A673 (cell line): ENCODE measurements at regions not wholly inside any gene's neighbourhood (a gene's known extent, or its start where the extent isn't known, plus 50 kb on each side); places are given as distances from the start of the nearest gene placed in this dataset.

Experiments
- BruUV-seq: library from RNA; stranded (reverse); fragments of 400-500 nt; replicated peaks from 2 replicates; lab custom pipeline; 2021; lab: Mats Ljungman, UMichigan
- CTCF ChIA-PET: fragments of 300-600 bp; sonication (Branson Sonifier 250); formaldehyde crosslinking; loops from one replicate; lab custom pipeline; 2022; ENCODE audit warnings: antibody characterized with exemption; lab: Charles Lee
- POLR2A ChIA-PET: fragments of 300-600 bp; sonication (Branson Sonifier 250); formaldehyde crosslinking; loops from one replicate; lab custom pipeline; 2022; ENCODE audit warnings: antibody characterized with exemption; ENCODE audit not compliant: low non-redundant PET; lab: Charles Lee
- DNase-seq: peaks from one replicate; pipeline ENCODE4 v3.0.0-alpha.2; 2015; ENCODE audit warnings: low spot score
- H3K27ac ChIP-seq: fragments of 200-600 bp; sonication (generic); 2 replicates; pipeline ENCODE4 v1.5.1; 2016; ENCODE audit warnings: mixed run types, low read depth, mild to moderate bottlenecking, mixed read lengths, antibody characterized with exemption, low read length; ENCODE audit not compliant: poor library complexity, severe bottlenecking
- H3K27me3 ChIP-seq: fragments of 200-600 bp; sonication (generic); replicated peaks from 2 replicates; pipeline ENCODE4 v1.6.1; 2017; ENCODE audit warnings: mixed run types, low read depth, mild to moderate bottlenecking, mixed read lengths, antibody characterized with exemption, low read length; ENCODE audit not compliant: insufficient read depth, poor library complexity
- H3K36me3 ChIP-seq: fragments of 200-600 bp; sonication (generic); 2 replicates; pipeline ENCODE4 v1.6.1; 2016; ENCODE audit warnings: mixed run types, mild to moderate bottlenecking, mixed read lengths, antibody characterized with exemption, low read length; ENCODE audit not compliant: insufficient read depth, poor library complexity, severe bottlenecking
- H3K4me1 ChIP-seq: fragments of 200-600 bp; sonication (generic); 2 replicates; pipeline ENCODE4 v1.6.1; 2017; ENCODE audit warnings: mixed run types, mild to moderate bottlenecking, mixed read lengths, antibody characterized with exemption, low read length; ENCODE audit not compliant: insufficient read depth, poor library complexity, severe bottlenecking
- H3K4me3 ChIP-seq: fragments of 200-600 bp; sonication (generic); 2 replicates; pipeline ENCODE4 v1.5.1; 2016; ENCODE audit warnings: low read depth, mixed run types, mild to moderate bottlenecking, mixed read lengths, low read length; ENCODE audit not compliant: poor library complexity, severe bottlenecking
- H3K9me3 ChIP-seq: fragments of 200-600 bp; sonication (generic); 2 replicates; pipeline ENCODE4 v1.6.1; 2016; ENCODE audit warnings: mixed run types, low read depth, mild to moderate bottlenecking, mixed read lengths, antibody characterized with exemption, low read length; ENCODE audit not compliant: poor library complexity, severe bottlenecking
- EZH2 ChIP-seq: fragments of 200-600 bp; sonication (generic); IDR thresholded peaks from 2 replicates; pipeline ENCODE4 v1.6.1; 2017; ENCODE audit warnings: borderline replicate concordance, low read depth, mild to moderate bottlenecking, mixed read lengths, antibody characterized with exemption, low read length; ENCODE audit not compliant: poor library complexity, severe bottlenecking
- intact Hi-C: fragments of 100-400 bp; cut with micrococcal nuclease; formaldehyde crosslinking; loops from one replicate; pipeline ENCODE4 v1.10.0; 2022; ENCODE audit not compliant: unreplicated experiment
- TF ChIP-seq, protein P1 (sequence below): fragments of 300-800, 200-600 bp; sonication (generic); conservative IDR thresholded peaks from 2 replicates; pipeline ENCODE4 v1.5.1; 2017; ENCODE audit warnings: low read depth, mild to moderate bottlenecking, antibody characterized with exemption, low read length, moderate library complexity, mixed read lengths

DNA sequence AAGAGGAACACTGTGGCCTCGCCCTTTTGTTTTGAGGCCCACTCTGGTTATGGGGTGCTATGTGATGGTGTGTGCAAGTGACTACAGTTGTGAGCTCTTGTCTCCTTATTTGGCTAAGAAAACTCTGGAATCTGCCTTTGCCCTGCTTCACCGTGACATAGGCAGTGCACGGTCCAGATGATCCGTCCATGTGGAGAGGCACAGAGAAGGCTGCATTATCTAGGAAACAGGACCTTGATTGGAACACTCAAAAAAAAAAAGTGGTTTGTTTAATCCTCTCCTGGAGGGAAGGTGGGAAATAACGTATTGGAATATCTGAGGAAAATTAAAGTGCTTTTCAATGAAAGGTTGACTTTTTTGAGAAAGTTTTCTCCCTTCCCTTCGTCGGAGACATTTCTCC lies 233.3 kb downstream of the CHD9NB start:
- BruUV-seq: no TSS peak
- TF ChIP-seq, protein P1, sequence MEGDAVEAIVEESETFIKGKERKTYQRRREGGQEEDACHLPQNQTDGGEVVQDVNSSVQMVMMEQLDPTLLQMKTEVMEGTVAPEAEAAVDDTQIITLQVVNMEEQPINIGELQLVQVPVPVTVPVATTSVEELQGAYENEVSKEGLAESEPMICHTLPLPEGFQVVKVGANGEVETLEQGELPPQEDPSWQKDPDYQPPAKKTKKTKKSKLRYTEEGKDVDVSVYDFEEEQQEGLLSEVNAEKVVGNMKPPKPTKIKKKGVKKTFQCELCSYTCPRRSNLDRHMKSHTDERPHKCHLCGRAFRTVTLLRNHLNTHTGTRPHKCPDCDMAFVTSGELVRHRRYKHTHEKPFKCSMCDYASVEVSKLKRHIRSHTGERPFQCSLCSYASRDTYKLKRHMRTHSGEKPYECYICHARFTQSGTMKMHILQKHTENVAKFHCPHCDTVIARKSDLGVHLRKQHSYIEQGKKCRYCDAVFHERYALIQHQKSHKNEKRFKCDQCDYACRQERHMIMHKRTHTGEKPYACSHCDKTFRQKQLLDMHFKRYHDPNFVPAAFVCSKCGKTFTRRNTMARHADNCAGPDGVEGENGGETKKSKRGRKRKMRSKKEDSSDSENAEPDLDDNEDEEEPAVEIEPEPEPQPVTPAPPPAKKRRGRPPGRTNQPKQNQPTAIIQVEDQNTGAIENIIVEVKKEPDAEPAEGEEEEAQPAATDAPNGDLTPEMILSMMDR: no peak
- TF ChIP-seq EZH2: no peak
- ChIA-PET CTCF (no interaction called here), POLR2A (no interaction called here)
- Histone ChIP-seq H3K9me3 (no peaks in the 10 kb centered on the region), H3K27ac (no peak overlapping the region), H3K36me3 (no peaks in the 10 kb centered on the region), H3K27me3 (no peaks in the 10 kb centered on the region), H3K4me1 (no peaks in the 10 kb centered on the region), H3K4me3 (no peak overlapping the region)
- intact Hi-C loops: no loop called here
- DNase-seq: no peak

DNA sequence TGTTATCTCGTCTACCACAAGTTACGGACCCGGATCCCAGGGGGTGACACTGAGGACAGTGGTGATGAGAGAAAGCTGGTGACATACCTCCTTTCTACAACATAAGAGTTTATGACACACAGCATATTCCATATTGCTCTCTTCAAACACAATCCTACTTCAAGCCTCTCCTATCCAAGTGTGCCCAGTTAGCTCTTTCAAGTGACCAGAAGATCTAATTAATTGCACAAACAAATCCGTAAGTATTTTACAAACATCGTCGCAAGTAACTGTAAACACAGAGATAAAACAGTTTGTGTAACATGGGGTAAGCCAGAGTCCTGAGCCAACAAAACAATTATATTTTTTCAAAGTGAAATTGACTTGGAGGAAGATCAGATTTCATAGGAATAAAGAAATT lies 235.0 kb downstream of the CHD9NB start:
- no peaks in the 10 kb centered on the region for H3K27me3 ChIP-seq
- no TSS peak for BruUV-seq
- CTCF ChIA-PET: no interaction called here
- intact Hi-C loops: no loop called here
- no peaks in the 10 kb centered on the region for H3K9me3 ChIP-seq
- peaks cover 8% of the 10 kb centered on the region for H3K4me1 ChIP-seq
- TF ChIP-seq, protein P1: no peak
- TF ChIP-seq EZH2: no peak
- H3K4me3 ChIP-seq: no peak overlapping the region
- DNase-seq: no peak
- POLR2A ChIA-PET: no interaction called here
- no peak overlapping the region for H3K27ac ChIP-seq
- H3K36me3 ChIP-seq: no peaks in the 10 kb centered on the region

DNA sequence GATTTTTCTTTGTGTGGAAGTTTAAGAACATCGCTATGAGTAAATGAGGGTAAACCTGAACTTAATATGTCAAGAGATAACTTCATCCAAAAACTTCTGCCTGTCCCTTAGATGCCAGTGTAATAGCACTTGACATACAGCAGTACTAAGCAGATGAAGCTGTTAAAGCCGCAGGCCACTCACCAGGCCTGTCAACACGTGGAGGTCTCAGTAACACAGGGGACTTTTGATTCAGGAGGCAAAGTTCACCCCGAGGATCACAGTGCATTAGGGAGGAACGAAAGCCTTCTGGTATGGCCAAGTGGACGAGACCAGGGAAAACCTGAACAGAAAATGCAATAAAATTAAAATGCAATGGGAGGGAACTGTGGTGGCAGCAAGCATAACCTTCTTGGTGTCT lies 235.7 kb downstream of the CHD9NB start:
- ChIA-PET POLR2A (no interaction called here), CTCF (no interaction called here)
- H3K27ac ChIP-seq: no peak overlapping the region
- no peaks in the 10 kb centered on the region for H3K9me3 ChIP-seq
- BruUV-seq: no TSS peak
- peaks cover 14% of the 10 kb centered on the region for H3K4me1 ChIP-seq
- no peaks in the 10 kb centered on the region for H3K36me3 ChIP-seq
- TF ChIP-seq EZH2: no peak
- TF ChIP-seq, protein P1: no peak
- intact Hi-C loops: no loop called here
- no peak overlapping the region for H3K4me3 ChIP-seq
- no peaks in the 10 kb centered on the region for H3K27me3 ChIP-seq
- DNase-seq: no peak
